A673 (cell line): ENCODE measurements at regions not wholly inside any gene's neighbourhood (a gene's known extent, or its start where the extent isn't known, plus 50 kb on each side); places are given as distances from the start of the nearest gene placed in this dataset.

Source experiments
- CTCF ChIP-seq: fragments of 300-800, 200-600 bp; sonication (generic); conservative IDR thresholded peaks from 2 replicates; pipeline ENCODE4 v1.5.1; 2017; ENCODE audit warnings: low read depth, mild to moderate bottlenecking, antibody characterized with exemption, low read length, moderate library complexity, mixed read lengths
- EZH2 ChIP-seq: fragments of 200-600 bp; sonication (generic); IDR thresholded peaks from 2 replicates; pipeline ENCODE4 v1.6.1; 2017; ENCODE audit warnings: borderline replicate concordance, low read depth, mild to moderate bottlenecking, mixed read lengths, antibody characterized with exemption, low read length; ENCODE audit not compliant: poor library complexity, severe bottlenecking

- TF ChIP-seq EZH2 (no peak), CTCF (no peak)
These were observed 287.6 kb downstream of the CASP12 start for GRCh38 chr11:104610635-104611034.
